ENCODE measurements at regions not wholly inside any gene's neighbourhood (a gene's known extent, or its start where the extent isn't known, plus 50 kb on each side); places are given as distances from the start of the nearest gene placed in this dataset.

DNA sequence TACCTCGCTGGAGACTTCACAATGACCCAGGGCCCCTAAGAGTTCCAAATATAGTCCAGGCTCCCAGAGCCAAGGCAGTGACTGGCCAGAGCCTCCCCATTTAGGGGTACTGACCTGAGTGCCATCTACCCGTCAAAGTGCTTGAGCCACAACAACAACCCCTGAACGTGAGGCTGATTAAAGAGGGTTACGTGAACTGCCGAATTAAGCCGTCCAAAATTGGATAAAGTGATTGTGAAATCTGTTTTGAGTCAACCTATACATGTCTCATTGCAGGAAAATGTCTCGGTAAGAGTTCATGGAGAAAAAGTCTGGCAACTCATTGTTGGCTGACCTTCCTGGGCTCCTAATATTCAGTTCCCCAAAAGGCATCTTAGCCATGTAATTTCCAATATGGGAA lies 116.3 kb downstream of the TTC32 start:
- no TSS peak for BruUV-seq (replicated peaks)
- intact Hi-C loops (cut with micrococcal nuclease; ENCODE audit: unreplicated experiment): no loop called here
- H3K27me3 ChIP-seq (ENCODE audit: control insufficient read depth in 1 of 2, insufficient read depth in 2 of 2, low read length in 2 of 2): no peaks in the 10 kb centered on the region
- no peak overlapping the region for H3K4me3 ChIP-seq (replicated peaks in 1 of 3; ENCODE audit: insufficient read depth in 1 of 3, low read depth in 2 of 3, low read length in 3 of 3)
- H3K27ac ChIP-seq (ENCODE audit: extremely low read length, insufficient read depth, low read length): no peak overlapping the region
- no peak overlapping the region for H2AFZ ChIP-seq (ENCODE audit: low read length)
- FAIRE-seq (no peak), DNase-seq (ENCODE audit: low spot score) (no peak), ATAC-seq (no peak)
- ChIA-PET CTCF (ENCODE audit: low intra/inter-chr PET ratio, low total read pairs) (no interaction called here), POLR2A (no interaction called here)
- no peaks in the 10 kb centered on the region for H3K36me3 ChIP-seq (replicated peaks in 1 of 2; ENCODE audit: control insufficient read depth in 1 of 2, insufficient read depth in 2 of 2, low read length in 2 of 2)
- no peaks in the 10 kb centered on the region for H4K20me1 ChIP-seq (ENCODE audit: insufficient read depth, low read length)
- no peaks in the 10 kb centered on the region for H3K9me3 ChIP-seq (ENCODE audit: low read length)
- TF ChIP-seq ZNF557 (CRISPR knock-in tag; IDR thresholded peaks at IDR 0.05) (no peak), IRX3 (CRISPR knock-in tag; IDR thresholded peaks at IDR 0.05; ENCODE audit: borderline replicate concordance, low read depth) (no peak), CEBPB (IDR thresholded peaks at IDR 0.05; ENCODE audit: borderline replicate concordance, low read depth, low read length) (peak; percentile 48; the same call in 1 of the 2 replicates)
- whole genome bisulfite sequencing (ENCODE audit: low lambda C conversion rate): 52% methylated on average over 7 of the region's 7 CpGs
- no peak overlapping the region for H3K4me2 ChIP-seq (ENCODE audit: low read depth, low read length)
- in situ Hi-C loops (cut with HindIII; ENCODE audit: extremely low pct_ligation_motif_present, low pct_unique_long_range_greater_than_20kb): no loop called here
- H3K9ac ChIP-seq (ENCODE audit: insufficient read depth, low read depth, low read length): no peak overlapping the region
- peaks cover 10% of the 10 kb centered on the region for H3K4me1 ChIP-seq (ENCODE audit: insufficient read depth, low read length)
- no peaks in the 10 kb centered on the region for H3K79me2 ChIP-seq (ENCODE audit: insufficient read depth, low read length)

DNA sequence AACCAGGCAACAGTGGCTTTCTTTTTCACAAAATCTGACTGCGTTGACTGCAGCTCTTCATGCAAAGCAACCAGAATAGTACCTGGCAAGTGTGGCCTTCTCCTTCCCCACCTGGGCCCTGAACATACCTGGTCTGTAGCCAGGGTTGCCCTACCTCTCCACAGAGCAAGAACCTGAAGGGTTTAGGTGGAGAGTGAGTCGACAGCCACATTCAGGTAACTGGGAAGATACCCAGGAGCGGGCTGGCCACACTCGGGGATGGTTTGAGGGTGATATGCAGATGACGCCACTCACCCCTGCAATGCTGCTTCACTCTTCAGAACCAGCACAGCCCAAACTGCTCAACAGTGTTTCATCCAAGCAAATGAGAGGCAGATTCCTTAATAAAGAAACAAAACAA lies 117.3 kb downstream of the TTC32 start:
- 76% methylated on average over 5 of the region's 5 CpGs for WGBS (ENCODE audit: low lambda C conversion rate)
- Histone ChIP-seq H3K4me1 (ENCODE audit: insufficient read depth, low read length) (peaks cover 10% of the 10 kb centered on the region), H3K27ac (ENCODE audit: extremely low read length, insufficient read depth, low read length) (no peak overlapping the region), H3K36me3 (replicated peaks in 1 of 2; ENCODE audit: control insufficient read depth in 1 of 2, insufficient read depth in 2 of 2, low read length in 2 of 2) (no peaks in the 10 kb centered on the region), H3K4me2 (ENCODE audit: low read depth, low read length) (no peak overlapping the region), H4K20me1 (ENCODE audit: insufficient read depth, low read length) (no peaks in the 10 kb centered on the region), H2AFZ (ENCODE audit: low read length) (no peak overlapping the region), H3K79me2 (ENCODE audit: insufficient read depth, low read length) (no peaks in the 10 kb centered on the region), H3K27me3 (ENCODE audit: control insufficient read depth in 1 of 2, insufficient read depth in 2 of 2, low read length in 2 of 2) (no peaks in the 10 kb centered on the region), H3K4me3 (replicated peaks in 1 of 3; ENCODE audit: insufficient read depth in 1 of 3, low read depth in 2 of 3, low read length in 3 of 3) (no peak overlapping the region), H3K9ac (ENCODE audit: insufficient read depth, low read depth, low read length) (no peak overlapping the region), H3K9me3 (ENCODE audit: low read length) (no peaks in the 10 kb centered on the region)
- DNase-seq (ENCODE audit: low spot score) (no peak), FAIRE-seq (no peak), ATAC-seq (no peak)
- TF ChIP-seq ZNF644 (CRISPR knock-in tag; IDR thresholded peaks at IDR 0.05; ENCODE audit: low read depth) (no peak), ZBTB38 (CRISPR knock-in tag; IDR thresholded peaks at IDR 0.05) (no peak), FOXJ3 (CRISPR knock-in tag; IDR thresholded peaks at IDR 0.05; ENCODE audit: borderline replicate concordance) (no peak)
- TF ChIP-seq, protein P1, sequence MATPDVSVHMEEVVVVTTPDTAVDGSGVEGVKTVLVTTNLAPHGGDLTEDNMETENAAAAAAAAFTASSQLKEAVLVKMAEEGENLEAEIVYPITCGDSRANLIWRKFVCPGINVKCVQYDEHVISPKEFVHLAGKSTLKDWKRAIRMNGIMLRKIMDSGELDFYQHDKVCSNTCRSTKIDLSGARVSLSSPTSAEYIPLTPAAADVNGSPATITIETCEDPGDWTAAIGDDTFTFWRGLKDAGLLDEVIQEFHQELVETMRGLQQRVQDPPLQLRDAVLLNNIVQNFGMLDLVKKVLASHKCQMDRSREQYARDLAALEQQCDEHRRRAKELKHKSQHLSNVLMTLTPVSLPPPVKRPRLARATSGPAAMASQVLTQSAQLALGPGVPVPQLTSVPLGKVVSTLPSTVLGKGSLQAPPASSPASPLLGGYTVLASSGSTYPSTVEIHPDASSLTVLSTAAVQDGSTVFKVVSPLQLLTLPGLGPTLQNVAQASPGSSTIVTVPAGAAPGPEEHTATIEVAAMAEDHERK (CRISPR knock-in tag; IDR thresholded peaks at IDR 0.05; ENCODE audit: low read depth): no peak
- intact Hi-C loops (cut with micrococcal nuclease; ENCODE audit: unreplicated experiment) (no loop called here), in situ Hi-C loops (cut with HindIII; ENCODE audit: extremely low pct_ligation_motif_present, low pct_unique_long_range_greater_than_20kb) (no loop called here)
- ChIA-PET POLR2A (no interaction called here), CTCF (ENCODE audit: low intra/inter-chr PET ratio, low total read pairs) (no interaction called here)
- BruUV-seq (replicated peaks): no TSS peak

Measured in HepG2 (cell line).